ENCODE measurements at regions not wholly inside any gene's neighbourhood (a gene's known extent, or its start where the extent isn't known, plus 50 kb on each side); places are given as distances from the start of the nearest gene placed in this dataset.

DNA sequence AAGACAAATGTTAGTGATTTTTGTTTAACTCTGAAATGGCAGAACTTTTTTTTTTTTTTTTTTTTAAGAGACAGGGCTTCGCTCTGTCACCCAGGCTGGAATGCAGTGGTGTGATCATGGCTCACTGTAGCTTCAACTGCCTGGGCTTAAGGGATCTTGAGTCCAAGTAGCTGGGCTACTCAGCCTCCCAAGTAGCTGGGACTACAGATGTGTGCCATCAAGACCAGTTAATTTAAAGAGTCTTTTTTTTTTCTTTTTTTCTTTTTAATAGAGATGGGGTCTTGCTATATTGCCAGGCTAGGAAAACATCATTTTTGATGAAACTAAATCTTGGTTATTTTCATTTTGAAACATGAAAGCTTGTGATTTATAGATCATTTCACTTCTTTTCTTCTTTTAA lies 91.6 kb upstream of the PTCH1 start:
- TF ChIP-seq, protein P1, sequence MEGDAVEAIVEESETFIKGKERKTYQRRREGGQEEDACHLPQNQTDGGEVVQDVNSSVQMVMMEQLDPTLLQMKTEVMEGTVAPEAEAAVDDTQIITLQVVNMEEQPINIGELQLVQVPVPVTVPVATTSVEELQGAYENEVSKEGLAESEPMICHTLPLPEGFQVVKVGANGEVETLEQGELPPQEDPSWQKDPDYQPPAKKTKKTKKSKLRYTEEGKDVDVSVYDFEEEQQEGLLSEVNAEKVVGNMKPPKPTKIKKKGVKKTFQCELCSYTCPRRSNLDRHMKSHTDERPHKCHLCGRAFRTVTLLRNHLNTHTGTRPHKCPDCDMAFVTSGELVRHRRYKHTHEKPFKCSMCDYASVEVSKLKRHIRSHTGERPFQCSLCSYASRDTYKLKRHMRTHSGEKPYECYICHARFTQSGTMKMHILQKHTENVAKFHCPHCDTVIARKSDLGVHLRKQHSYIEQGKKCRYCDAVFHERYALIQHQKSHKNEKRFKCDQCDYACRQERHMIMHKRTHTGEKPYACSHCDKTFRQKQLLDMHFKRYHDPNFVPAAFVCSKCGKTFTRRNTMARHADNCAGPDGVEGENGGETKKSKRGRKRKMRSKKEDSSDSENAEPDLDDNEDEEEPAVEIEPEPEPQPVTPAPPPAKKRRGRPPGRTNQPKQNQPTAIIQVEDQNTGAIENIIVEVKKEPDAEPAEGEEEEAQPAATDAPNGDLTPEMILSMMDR (IDR thresholded peaks at IDR 0.05; ENCODE audit: low read depth, low read length, poor library complexity, severe bottlenecking) = no peak
- TF ChIP-seq EZH2phosphoT487 (IDR thresholded peaks at IDR 0.05; ENCODE audit: borderline replicate concordance, low read length) = no peak
